SK-N-MC (cell line): ENCODE measurements at regions not wholly inside any gene's neighbourhood (a gene's known extent, or its start where the extent isn't known, plus 50 kb on each side); places are given as distances from the start of the nearest gene placed in this dataset.

ENCODE experiments used
- EZH2 ChIP-seq: fragments of 200-600 bp; sonication (generic); IDR thresholded peaks from one replicate; pipeline ENCODE4 v1.6.1; 2017; ENCODE audit warnings: antibody characterized with exemption
- FOXP2 ChIP-seq: optimal IDR thresholded peaks from 2 replicates; pipeline ENCODE3; 2011; ENCODE audit warnings: mild to moderate bottlenecking, moderate library complexity; ENCODE audit not compliant: insufficient read depth; ENCODE audit errors: extremely low read length, control extremely low read depth
- POLR2AphosphoS5 ChIP-seq: IDR thresholded peaks from 2 replicates; pipeline ENCODE4 v1.6.1; 2012; ENCODE audit warnings: mild to moderate bottlenecking, low read depth, low read length, borderline replicate concordance

GRCh38 chr2:76564734-76565133 lies 854.0 kb upstream of the GCFC2 start:
- TF ChIP-seq EZH2 (no peak), POLR2AphosphoS5 (no peak), FOXP2 (no peak)
